Neutrophil (primary cell): ENCODE measurements at regions not wholly inside any gene's neighbourhood (a gene's known extent, or its start where the extent isn't known, plus 50 kb on each side); places are given as distances from the start of the nearest gene placed in this dataset.

Experiments
- H3K27ac ChIP-seq: fragments of 200-600 bp; sonication (generic); 2 replicates; pipeline ENCODE4 v1.5.1; 2016; ENCODE audit warnings: mild to moderate bottlenecking, moderate library complexity
- H3K27me3 ChIP-seq: fragments of 200-600 bp; sonication (generic); 2 replicates; pipeline ENCODE4 v1.6.0; 2016; ENCODE audit warnings: mild to moderate bottlenecking
- H3K36me3 ChIP-seq: fragments of 200-600 bp; sonication (generic); 2 replicates; pipeline ENCODE4 v1.5.1; 2017
- H3K4me1 ChIP-seq, 2 experiments: fragments of 200-600 bp in 1 of 2; sonication (generic) in 1 of 2; 1 replicate in 1 of 2; 2 replicates in 1 of 2; pipeline versions ENCODE4 v1.5.1 to v1.6.1; 2013 to 2016; ENCODE audit warnings: low read depth in 1 of 2, low read length in 1 of 2, mild to moderate bottlenecking in 1 of 2, moderate library complexity in 1 of 2; ENCODE audit not compliant: control insufficient read depth in 1 of 2, insufficient read depth in 1 of 2
- H3K4me3 ChIP-seq, 2 experiments: fragments of 200-600 bp in 1 of 2; sonication (generic) in 1 of 2; 1 replicate in 1 of 2; 2 replicates in 1 of 2; pipeline ENCODE4 v1.5.1; 2013 to 2016; ENCODE audit warnings: low read depth in 1 of 2, low read length in 1 of 2, mild to moderate bottlenecking in 1 of 2, moderate library complexity in 1 of 2
- H3K9me3 ChIP-seq: fragments of 200-600 bp; sonication (generic); 2 replicates; pipeline ENCODE4 v1.5.1; 2016
- CTCF ChIP-seq: fragments of 200-600 bp; sonication (generic); IDR thresholded peaks from 2 replicates; pipeline ENCODE4 v1.5.1; 2016; ENCODE audit warnings: antibody characterized with exemption

- Histone ChIP-seq H3K4me1 (no peaks in the 10 kb centered on the region), H3K4me3 (no peak overlapping the region), H3K27ac (no peak overlapping the region), H3K27me3 (no peaks in the 10 kb centered on the region), H3K36me3 (no peaks in the 10 kb centered on the region), H3K9me3 (no peaks in the 10 kb centered on the region)
- TF ChIP-seq CTCF = no peak
Measured at GRCh38 chr13:90919153-90919552, 428.3 kb upstream of the MIR17HG start.

- TF ChIP-seq CTCF = no peak
- no peaks in the 10 kb centered on the region for H3K27me3 ChIP-seq
- H3K9me3 ChIP-seq = no peaks in the 10 kb centered on the region
- no peak overlapping the region for H3K27ac ChIP-seq
- no peaks in the 10 kb centered on the region for H3K4me1 ChIP-seq
- no peak overlapping the region for H3K4me3 ChIP-seq
- H3K36me3 ChIP-seq = no peaks in the 10 kb centered on the region
Measured at GRCh38 chr13:90926459-90926858, 421.0 kb upstream of the MIR17HG start.

- Histone ChIP-seq H3K27me3 (no peaks in the 10 kb centered on the region), H3K4me3 (no peak overlapping the region), H3K36me3 (no peaks in the 10 kb centered on the region), H3K4me1 (no peaks in the 10 kb centered on the region), H3K9me3 (no peaks in the 10 kb centered on the region), H3K27ac (no peak overlapping the region)
- TF ChIP-seq CTCF = no peak
Measured at GRCh38 chr13:90928109-90928508, 419.4 kb upstream of the MIR17HG start.

DNA sequence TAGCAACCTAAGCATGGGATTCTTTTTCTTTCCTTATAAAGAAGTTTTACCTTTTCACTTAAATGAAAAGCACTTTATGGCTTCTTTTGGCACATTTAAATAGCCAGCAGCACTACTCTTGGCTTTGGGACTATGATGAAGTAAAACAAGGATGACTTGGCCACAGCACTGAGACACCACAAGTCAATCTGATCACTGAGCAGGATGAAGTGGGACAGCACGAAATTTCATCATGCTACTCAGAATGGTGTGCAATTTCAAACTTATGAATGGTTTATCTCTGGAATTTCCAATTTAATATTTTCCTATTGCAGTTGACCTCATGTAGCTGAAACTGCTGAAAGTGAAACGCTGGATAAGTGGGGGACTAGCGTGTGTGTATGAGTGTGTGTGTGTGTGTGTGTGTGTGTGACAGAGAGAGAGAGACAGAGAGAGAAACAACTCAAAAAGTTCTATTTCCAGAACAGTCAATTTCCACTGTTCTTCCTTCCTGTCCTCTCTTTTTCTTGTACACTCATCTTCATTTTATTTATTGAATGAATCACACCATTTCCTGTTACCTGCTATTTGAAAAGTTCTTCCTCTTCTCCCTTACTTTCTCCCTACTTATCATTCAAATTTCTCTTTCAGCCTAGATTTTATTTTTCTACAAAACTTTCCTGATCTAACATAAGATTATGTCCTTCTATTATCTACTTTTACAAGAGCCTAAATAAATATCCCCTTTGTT, 414.2 kb upstream of the MIR17HG start:
- Histone ChIP-seq H3K36me3 (no peaks in the 10 kb centered on the region), H3K27ac (no peak overlapping the region), H3K9me3 (no peaks in the 10 kb centered on the region), H3K4me3 (no peak overlapping the region), H3K4me1 (no peaks in the 10 kb centered on the region), H3K27me3 (no peaks in the 10 kb centered on the region)
- no peak for TF ChIP-seq CTCF

DNA sequence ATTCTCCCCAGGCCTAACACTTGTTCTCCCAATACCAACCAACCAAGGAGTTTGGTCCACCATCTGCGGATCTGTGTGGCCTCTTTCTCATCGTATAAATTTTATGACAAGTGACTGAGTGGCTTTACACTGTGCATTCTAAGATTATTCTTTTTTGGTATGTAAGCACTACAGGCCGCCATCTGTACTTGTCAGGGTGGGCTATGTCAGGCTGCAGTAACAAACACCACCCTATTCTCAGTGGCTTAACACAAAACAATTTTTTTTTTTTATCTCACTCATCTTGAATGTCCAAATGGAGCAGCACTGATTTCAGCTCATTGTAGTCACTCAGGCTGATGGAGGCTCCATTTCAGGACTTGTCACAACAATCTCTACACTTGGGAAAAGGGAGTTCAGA, 412.7 kb upstream of the MIR17HG start:
- H3K27ac ChIP-seq = no peak overlapping the region
- no peaks in the 10 kb centered on the region for H3K27me3 ChIP-seq
- H3K9me3 ChIP-seq = no peaks in the 10 kb centered on the region
- no peak overlapping the region for H3K4me3 ChIP-seq
- H3K36me3 ChIP-seq = no peaks in the 10 kb centered on the region
- no peak for TF ChIP-seq CTCF
- no peaks in the 10 kb centered on the region for H3K4me1 ChIP-seq
